GM21717 (cell line): ENCODE measurements at regions not wholly inside any gene's neighbourhood (a gene's known extent, or its start where the extent isn't known, plus 50 kb on each side); places are given as distances from the start of the nearest gene placed in this dataset.
"Not testable (repeated sequence)": the region's sequence is repeated elsewhere in the genome, so short reads cannot be mapped to it uniquely, and the experiment has no call there.

Source experiments
- ATAC-seq: cut with Tn5 transposase; IDR thresholded peaks from one replicate; pipeline ENCODE4 v1.9.1; 2021; ENCODE audit warnings: mild to moderate bottlenecking, moderate library complexity; ENCODE audit not compliant: unreplicated experiment

GRCh38 chr2:59774821-59775433, 778.5 kb downstream of the BCL11A start:
- no peak for ATAC-seq

GRCh38 chr2:59770651-59771050, 782.8 kb downstream of the BCL11A start:
- no peak for ATAC-seq

GRCh38 chr2:59761966-59762365, 791.5 kb downstream of the BCL11A start:
- no peak for ATAC-seq

GRCh38 chr2:59756150-59756549, 797.3 kb downstream of the BCL11A start:
- no peak for ATAC-seq

- no peak for ATAC-seq
Observed at GRCh38 chr2:59754011-59754735, 799.3 kb downstream of the BCL11A start.

GRCh38 chr2:59752512-59752911, 800.9 kb downstream of the BCL11A start:
- ATAC-seq, result no peak

GRCh38 chr2:59752071-59752470, 801.4 kb downstream of the BCL11A start:
- ATAC-seq, result no peak

- ATAC-seq, result not testable (repeated sequence)
Observed at GRCh38 chr2:59751214-59751613, 802.2 kb downstream of the BCL11A start.

GRCh38 chr2:59746291-59746690, 807.2 kb downstream of the BCL11A start:
- no peak for ATAC-seq

- ATAC-seq, result no peak
Observed at GRCh38 chr2:59745085-59745484, 808.4 kb downstream of the BCL11A start.

GRCh38 chr2:59744436-59744835, 809.0 kb downstream of the BCL11A start:
- ATAC-seq, result no peak

GRCh38 chr2:59741840-59742239, 811.6 kb downstream of the BCL11A start:
- no peak for ATAC-seq

- no peak for ATAC-seq
Observed at GRCh38 chr2:59739166-59739565, 814.3 kb downstream of the BCL11A start.

- no peak for ATAC-seq
Observed at GRCh38 chr2:59737299-59737698, 816.2 kb downstream of the BCL11A start.

GRCh38 chr2:59734743-59735142, 818.7 kb downstream of the BCL11A start:
- ATAC-seq, result no peak

- ATAC-seq, result no peak
Observed at GRCh38 chr2:59733970-59734369, 819.5 kb downstream of the BCL11A start.

- no peak for ATAC-seq
Observed at GRCh38 chr2:59733567-59733930, 819.9 kb downstream of the BCL11A start.

GRCh38 chr2:59732871-59733566, 820.4 kb downstream of the BCL11A start:
- peak; percentile 56 for ATAC-seq

GRCh38 chr2:59727121-59727590, 826.3 kb downstream of the BCL11A start:
- ATAC-seq, result no peak

- ATAC-seq, result no peak
Observed at GRCh38 chr2:59726228-59727120, 827.0 kb downstream of the BCL11A start.

- ATAC-seq, result no peak
Observed at GRCh38 chr2:59724746-59725145, 828.7 kb downstream of the BCL11A start.
